Breast epithelium (tissue), 3 donors: ENCODE measurements at regions not wholly inside any gene's neighbourhood (a gene's known extent, or its start where the extent isn't known, plus 50 kb on each side); places are given as distances from the start of the nearest gene placed in this dataset.

Experiments used
- CTCF ChIP-seq, 3 donors: fragments of 450-650 bp; IDR thresholded peaks; one replicate each; pipeline ENCODE4 v1.5.1; 2016 to 2017; ENCODE audit warnings: antibody characterized with exemption in 3 of 3, mild to moderate bottlenecking in 3 of 3, moderate library complexity in 3 of 3
- POLR2A ChIP-seq: fragments of 450-650 bp; IDR thresholded peaks from one replicate; pipeline ENCODE4 v1.6.1; 2016; ENCODE audit warnings: antibody characterized with exemption, mild to moderate bottlenecking, moderate library complexity

GRCh38 chr11:104665641-104666040 is 232.6 kb downstream of the CASP12 start:
- TF ChIP-seq CTCF (IDR thresholded peaks at IDR 0.05), result no peak
- no peak for TF ChIP-seq POLR2A
